Activated naive CD8-positive, alpha-beta T cell treated with anti-CD3 and anti-CD28 coated beads for 36 hours (primary cell): ENCODE measurements at regions not wholly inside any gene's neighbourhood (a gene's known extent, or its start where the extent isn't known, plus 50 kb on each side); places are given as distances from the start of the nearest gene placed in this dataset.
A peak's percentile ranks its signal among the peaks of the same experiment; 100 is the strongest.

ENCODE experiments used
- DNase-seq: peaks from one replicate; pipeline ENCODE4 v3.0.0; 2021
- H3K27ac Mint-ChIP-seq: one replicate; pipeline ENCODE4 v1.8.0; 2022; ENCODE audit warnings: mild to moderate bottlenecking, moderate library complexity, mixed read lengths
- H3K27me3 Mint-ChIP-seq: one replicate; pipeline ENCODE4 v1.8.0; 2022; ENCODE audit warnings: mild to moderate bottlenecking, mixed read lengths
- H3K36me3 Mint-ChIP-seq: one replicate; pipeline ENCODE4 v1.8.0; 2021; ENCODE audit warnings: mild to moderate bottlenecking, mixed read lengths
- H3K4me1 Mint-ChIP-seq: one replicate; pipeline ENCODE4 v1.8.0; 2021; ENCODE audit warnings: mixed read lengths
- H3K4me3 Mint-ChIP-seq: one replicate; pipeline ENCODE4 v1.8.0; 2022; ENCODE audit warnings: mild to moderate bottlenecking, moderate library complexity, mixed read lengths
- H3K9me3 Mint-ChIP-seq: one replicate; pipeline ENCODE4 v1.8.0; 2022; ENCODE audit warnings: mixed read lengths

- Mint-ChIP-seq H3K27ac (no peak overlapping the region), H3K27me3 (peaks cover 20% of the 10 kb centered on the region), H3K36me3 (no peaks in the 10 kb centered on the region), H3K4me3 (no peak overlapping the region), H3K4me1 (no peaks in the 10 kb centered on the region), H3K9me3 (no peaks in the 10 kb centered on the region)
- DNase-seq, result no peak
Measured at GRCh38 chr7:98040626-98041360, 50.8 kb upstream of the OCM2 start.

- H3K4me1 Mint-ChIP-seq, result peaks cover 7% of the 10 kb centered on the region
- H3K9me3 Mint-ChIP-seq, result no peaks in the 10 kb centered on the region
- H3K27me3 Mint-ChIP-seq, result peaks cover 10% of the 10 kb centered on the region
- H3K4me3 Mint-ChIP-seq, result no peak overlapping the region
- no peaks in the 10 kb centered on the region for H3K36me3 Mint-ChIP-seq
- no peak overlapping the region for H3K27ac Mint-ChIP-seq
- DNase-seq, result no peak
Measured at GRCh38 chr7:98046816-98047215, 56.8 kb upstream of the OCM2 start.

GRCh38 chr7:98049034-98049433, 57.6 kb upstream of the LMTK2 start:
- no peak for DNase-seq
- Mint-ChIP-seq H3K9me3 (no peaks in the 10 kb centered on the region), H3K4me1 (peaks cover 7% of the 10 kb centered on the region), H3K4me3 (no peak overlapping the region), H3K36me3 (no peaks in the 10 kb centered on the region), H3K27ac (no peak overlapping the region), H3K27me3 (peaks cover 10% of the 10 kb centered on the region)

- no peaks in the 10 kb centered on the region for H3K36me3 Mint-ChIP-seq
- peaks cover 7% of the 10 kb centered on the region for H3K4me1 Mint-ChIP-seq
- H3K9me3 Mint-ChIP-seq, result no peaks in the 10 kb centered on the region
- DNase-seq, result peak; percentile 62
- peaks cover 7% of the 10 kb centered on the region for H3K27me3 Mint-ChIP-seq
- no peak overlapping the region for H3K4me3 Mint-ChIP-seq
- no peak overlapping the region for H3K27ac Mint-ChIP-seq
Measured at GRCh38 chr7:98051118-98051744, 55.4 kb upstream of the LMTK2 start.

GRCh38 chr7:98054585-98054984, 52.1 kb upstream of the LMTK2 start:
- peaks cover 7% of the 10 kb centered on the region for H3K4me1 Mint-ChIP-seq
- no peak overlapping the region for H3K27ac Mint-ChIP-seq
- DNase-seq, result no peak
- H3K4me3 Mint-ChIP-seq, result no peak overlapping the region
- peaks cover 10% of the 10 kb centered on the region for H3K27me3 Mint-ChIP-seq
- no peaks in the 10 kb centered on the region for H3K36me3 Mint-ChIP-seq
- no peaks in the 10 kb centered on the region for H3K9me3 Mint-ChIP-seq

GRCh38 chr7:98056580-98056979, 50.1 kb upstream of the LMTK2 start:
- Mint-ChIP-seq H3K4me3 (no peak overlapping the region), H3K27ac (no peak overlapping the region), H3K4me1 (no peaks in the 10 kb centered on the region), H3K27me3 (peaks cover 13% of the 10 kb centered on the region), H3K9me3 (no peaks in the 10 kb centered on the region), H3K36me3 (no peaks in the 10 kb centered on the region)
- DNase-seq, result no peak
